H1 (cell line): ENCODE measurements at regions not wholly inside any gene's neighbourhood (a gene's known extent, or its start where the extent isn't known, plus 50 kb on each side); places are given as distances from the start of the nearest gene placed in this dataset.

ENCODE experiments used
- CTCF ChIA-PET: fragments of 300-600 bp; sonication (Branson Sonifier 250); formaldehyde crosslinking; loops from one replicate; lab custom pipeline; 2021; ENCODE audit not compliant: partially characterized antibody; lab: Charles Lee
- POLR2A ChIA-PET: fragments of 300-600 bp; sonication (Branson Sonifier 250); formaldehyde crosslinking; loops from one replicate; lab custom pipeline; 2021; ENCODE audit warnings: inconsistent platforms; ENCODE audit not compliant: partially characterized antibody; lab: Charles Lee
- DNase-seq, 2 experiments: peaks; one replicate each; pipeline versions ENCODE4 v3.0.0 to v3.0.0-alpha.2; 2010 to 2022; ENCODE audit warnings: low spot score in 2 of 2, low read depth in 1 of 2, mixed read lengths in 1 of 2
- FAIRE-seq: peaks from 2 replicates; lab custom pipeline; 2011; peaks lifted over from hg19 to GRCh38; lab: Jason Lieb, UNC
- H2AFZ ChIP-seq: 2 replicates; pipeline ENCODE4 v1.8.1; 2012; ENCODE audit warnings: low read length, inconsistent platforms
- H2AK5ac ChIP-seq: 2 replicates; pipeline ENCODE4 v1.6.1; 2013; ENCODE audit warnings: low read depth, low read length
- H2BK120ac ChIP-seq: replicated peaks from 2 replicates; pipeline ENCODE3; 2013; ENCODE audit warnings: low read depth, low read length, inconsistent platforms
- H2BK12ac ChIP-seq: 2 replicates; pipeline ENCODE4 v1.6.1; 2013; ENCODE audit warnings: low read depth, low read length
- H2BK15ac ChIP-seq: 2 replicates; pipeline ENCODE4 v1.6.1; 2013; ENCODE audit warnings: low read length
- H2BK20ac ChIP-seq: 2 replicates; pipeline ENCODE4 v1.6.1; 2013; ENCODE audit warnings: low read length
- H2BK5ac ChIP-seq: 2 replicates; pipeline ENCODE4 v1.6.1; 2013; ENCODE audit warnings: low read depth, low read length
- H3K14ac ChIP-seq: 2 replicates; pipeline ENCODE4 v1.6.1; 2013; ENCODE audit warnings: inconsistent platforms; ENCODE audit not compliant: insufficient read length
- H3K18ac ChIP-seq: 2 replicates; pipeline ENCODE4 v1.6.1; 2013; ENCODE audit warnings: low read length; ENCODE audit errors: extremely low read depth
- H3K23ac ChIP-seq: 2 replicates; pipeline ENCODE4 v1.6.1; 2013; ENCODE audit warnings: inconsistent platforms; ENCODE audit not compliant: insufficient read length
- H3K23me2 ChIP-seq: 2 replicates; pipeline ENCODE4 v1.6.1; 2013; ENCODE audit warnings: low read depth, low read length
- H3K27ac ChIP-seq: 2 replicates; pipeline ENCODE4 v1.6.1; 2011; ENCODE audit warnings: low read depth, low read length, inconsistent platforms
- H3K27me3 ChIP-seq, 4 experiments: replicated peaks in 1 of 4; 1 replicate in 1 of 4; 2 replicates in 3 of 4; pipeline versions ENCODE4 v1.6.1 to v1.8.1; 2011 to 2013; ENCODE audit warnings: low read length in 3 of 4, mild to moderate bottlenecking in 3 of 4, inconsistent platforms in 2 of 4, mixed read lengths in 2 of 4, moderate library complexity in 1 of 4; ENCODE audit not compliant: control insufficient read depth in 3 of 4, insufficient read depth in 3 of 4; ENCODE audit errors: extremely low read depth in 1 of 4
- H3K36me3 ChIP-seq, 4 experiments: 2 replicates each; pipeline versions ENCODE4 v1.6.1 to v1.8.1; 2011 to 2013; ENCODE audit warnings: mild to moderate bottlenecking in 4 of 4, low read length in 3 of 4, moderate library complexity in 2 of 4, control low read depth in 1 of 4, inconsistent platforms in 1 of 4; ENCODE audit not compliant: insufficient read depth in 4 of 4, control insufficient read depth in 2 of 4
- H3K4ac ChIP-seq: replicated peaks from 2 replicates; pipeline ENCODE3; 2013; ENCODE audit warnings: low read length, low read depth, mixed read lengths, inconsistent platforms; ENCODE audit not compliant: insufficient read length
- H3K4me1 ChIP-seq, 4 experiments: replicated peaks in 1 of 4; 1 replicate in 1 of 4; 2 replicates in 3 of 4; pipeline versions ENCODE4 v1.6.1 to v1.8.1; 2011 to 2013; ENCODE audit warnings: low read length in 3 of 4, inconsistent platforms in 2 of 4, mixed read lengths in 1 of 4; ENCODE audit not compliant: insufficient read depth in 4 of 4, control insufficient read depth in 3 of 4
- H3K4me2 ChIP-seq, 2 experiments: 2 replicates each; pipeline versions ENCODE4 v1.6.1 to v1.8.1; 2011 to 2013; ENCODE audit warnings: low read depth in 2 of 2, low read length in 2 of 2, control low read depth in 1 of 2, inconsistent platforms in 1 of 2, mild to moderate bottlenecking in 1 of 2; ENCODE audit not compliant: insufficient read depth in 1 of 2
- H3K4me3 ChIP-seq, 4 experiments: fragments of 200-600, 300-600 bp in 1 of 4; sonication (generic), shearing (Covaris generic), sonication (Bioruptor Twin) in 1 of 4; 2 replicates each; pipeline versions ENCODE4 v1.5.1 to v1.8.1; 2011 to 2016; ENCODE audit warnings: low read length in 4 of 4, low read depth in 3 of 4, control low read depth in 2 of 4, inconsistent platforms in 2 of 4, mild to moderate bottlenecking in 2 of 4, mixed read lengths in 1 of 4, moderate library complexity in 1 of 4; ENCODE audit not compliant: insufficient read depth in 2 of 4; ENCODE audit errors: extremely low read depth in 1 of 4
- H3K56ac ChIP-seq: replicated peaks from 2 replicates; pipeline ENCODE3; 2013; ENCODE audit warnings: low read depth, mild to moderate bottlenecking, mixed read lengths, low read length, inconsistent platforms; ENCODE audit not compliant: insufficient read length
- H3K79me1 ChIP-seq: 2 replicates; pipeline ENCODE4 v1.6.1; 2013; ENCODE audit warnings: low read depth, low read length, control low read depth
- H3K79me2 ChIP-seq, 2 experiments: 2 replicates each; pipeline versions ENCODE4 v1.6.1 to v1.8.1; 2012 to 2013; ENCODE audit warnings: low read length in 2 of 2, mild to moderate bottlenecking in 2 of 2, inconsistent platforms in 1 of 2; ENCODE audit not compliant: insufficient read depth in 2 of 2, control insufficient read depth in 1 of 2
- H3K9ac ChIP-seq, 4 experiments: replicated peaks in 1 of 4; 1 replicate in 1 of 4; 2 replicates in 3 of 4; pipeline versions ENCODE4 v1.6.1 to v1.8.1; 2011 to 2013; ENCODE audit warnings: low read depth in 3 of 4, low read length in 3 of 4, control low read depth in 2 of 4, mild to moderate bottlenecking in 2 of 4, moderate library complexity in 2 of 4, inconsistent platforms in 1 of 4; ENCODE audit errors: extremely low read depth in 1 of 4
- H3K9me3 ChIP-seq, 2 experiments: 2 replicates each; pipeline versions ENCODE4 v1.6.1 to v1.8.1; 2012 to 2013; ENCODE audit warnings: mild to moderate bottlenecking in 2 of 2, moderate library complexity in 2 of 2, control low read depth in 1 of 2, inconsistent platforms in 1 of 2, low read depth in 1 of 2, low read length in 1 of 2, mixed read lengths in 1 of 2; ENCODE audit not compliant: insufficient read depth in 2 of 2
- H4K20me1 ChIP-seq, 2 experiments: replicated peaks in 1 of 2; 2 replicates each; pipeline versions ENCODE3 to v1.8.1; 2011 to 2013; ENCODE audit warnings: inconsistent platforms in 2 of 2, low read length in 2 of 2, mild to moderate bottlenecking in 1 of 2; ENCODE audit not compliant: insufficient read depth in 2 of 2, control insufficient read depth in 1 of 2
- H4K5ac ChIP-seq: 2 replicates; pipeline ENCODE4 v1.6.1; 2013; ENCODE audit warnings: low read length, low read depth, mixed read lengths, inconsistent platforms; ENCODE audit not compliant: insufficient read length
- H4K8ac ChIP-seq: 2 replicates; pipeline ENCODE4 v1.8.0; 2013; ENCODE audit warnings: mild to moderate bottlenecking, moderate library complexity, low read length, inconsistent platforms; ENCODE audit not compliant: insufficient read depth; ENCODE audit errors: extremely low read depth
- H4K91ac ChIP-seq: replicated peaks from 2 replicates; pipeline ENCODE3; 2013; ENCODE audit warnings: low read length, mixed read lengths, inconsistent platforms; ENCODE audit not compliant: insufficient read length
- CHD7 ChIP-seq: fragments of 300-600 bp; sonication (generic); IDR thresholded peaks from 2 replicates; pipeline ENCODE4 v1.7.1; 2012; ENCODE audit warnings: low read length, moderate library complexity, mild to moderate bottlenecking, inconsistent platforms; ENCODE audit not compliant: insufficient replicate concordance
- WGBS, 2 experiments: shearing (Covaris generic) in 1 of 2; methylation state at CpG; one replicate each; pipeline versions ENCODE4 v1.1.6 to v1.1.7; 2013 to 2015; ENCODE audit warnings: low lambda C conversion rate in 2 of 2, mixed read lengths in 2 of 2, inconsistent platforms in 1 of 2, low coverage in 1 of 2, missing lambda C conversion rate in 1 of 2; ENCODE audit not compliant: insufficient replicate concordance in 2 of 2, insufficient coverage in 1 of 2, insufficient read length in 1 of 2; ENCODE audit errors: extremely low coverage in 1 of 2, missing lambda C conversion rate in 1 of 2; 5-methylcytosine and 5-hydroxymethylcytosine counted together

DNA sequence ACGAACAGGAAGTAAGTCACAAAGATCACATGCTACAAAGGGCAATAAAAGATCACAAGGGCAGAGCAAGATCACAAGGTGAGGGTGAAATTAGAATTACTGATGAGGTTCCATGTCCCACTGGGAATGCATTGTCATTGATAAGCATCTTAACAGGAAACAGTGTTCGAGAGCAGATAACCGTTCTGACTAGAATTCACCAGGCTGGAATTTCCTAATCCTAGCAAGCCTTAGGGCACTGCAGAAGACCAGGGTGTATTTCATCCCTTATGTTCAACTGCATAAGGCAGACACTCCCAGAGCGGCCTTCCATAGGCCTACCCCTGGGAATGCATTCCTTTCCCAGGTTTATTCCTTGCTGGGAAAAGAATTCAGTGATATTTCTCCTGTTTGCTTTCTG is 980.6 kb upstream of the LCORL start:
- Histone ChIP-seq H3K4me2 (no peak overlapping the region), H2BK120ac (no peak overlapping the region), H4K91ac (no peak overlapping the region), H3K9me3 (peaks cover 8 to 15% of the 10 kb centered on the region in 2 experiments; a peak in 3 of 4 replicates), H3K36me3 (no peaks in the 10 kb centered on the region; a peak in 1 of 8 replicates), H2AK5ac (no peak overlapping the region), H4K20me1 (no peaks in the 10 kb centered on the region), H3K79me2 (no peaks in the 10 kb centered on the region), H3K56ac (no peak overlapping the region), H3K4me1 (peaks cover 0 to 5% (median 2%) of the 10 kb centered on the region in 4 experiments; a peak in 3 of 7 replicates), H3K23ac (no peak overlapping the region), H3K14ac (no peak overlapping the region), H3K79me1 (no peaks in the 10 kb centered on the region), H3K27me3 (no peaks in the 10 kb centered on the region), H4K8ac (no peak overlapping the region), H4K5ac (no peak overlapping the region), H3K18ac (no peak overlapping the region), H3K27ac (no peak overlapping the region), H3K4me3 (no peak overlapping the region), H2AFZ (no peak overlapping the region), H2BK12ac (no peak overlapping the region), H3K23me2 (no peaks in the 10 kb centered on the region), H2BK5ac (no peak overlapping the region), H2BK15ac (no peak overlapping the region), H3K9ac (no peak overlapping the region), H2BK20ac (no peak overlapping the region), H3K4ac (no peak overlapping the region)
- DNase-seq: no peak
- POLR2A ChIA-PET: no interaction called here
- CTCF ChIA-PET: no interaction called here
- WGBS, 2 experiments: 80% methylated on average over 4 of the region's 4 CpGs; no CpG with 5 or more reads in 1 of the 2 experiments
- no peak for FAIRE-seq
- TF ChIP-seq CHD7: no peak
